Omental fat pad (tissue), 3 donors: ENCODE measurements at regions not wholly inside any gene's neighbourhood (a gene's known extent, or its start where the extent isn't known, plus 50 kb on each side); places are given as distances from the start of the nearest gene placed in this dataset.

Experiments used
- ATAC-seq: fragments of 150-250 bp; one replicate; pipeline ENCODE4 v1.9.1; 2016; ENCODE audit warnings: mild to moderate bottlenecking, moderate library complexity; ENCODE audit not compliant: low FRiP score
- DNase-seq: peaks from one replicate; pipeline ENCODE4 v3.0.0-alpha.2; 2019; ENCODE audit warnings: low spot score
- TF ChIP-seq, protein P1 (sequence below), 3 donors: fragments of 450-650 bp; IDR thresholded peaks; one replicate each; pipeline ENCODE4 v1.5.1; 2016 to 2017; ENCODE audit warnings: antibody characterized with exemption in 3 of 3, mild to moderate bottlenecking in 3 of 3, moderate library complexity in 2 of 3

- no peak for DNase-seq
- no peak for ATAC-seq
- TF ChIP-seq, protein P1, sequence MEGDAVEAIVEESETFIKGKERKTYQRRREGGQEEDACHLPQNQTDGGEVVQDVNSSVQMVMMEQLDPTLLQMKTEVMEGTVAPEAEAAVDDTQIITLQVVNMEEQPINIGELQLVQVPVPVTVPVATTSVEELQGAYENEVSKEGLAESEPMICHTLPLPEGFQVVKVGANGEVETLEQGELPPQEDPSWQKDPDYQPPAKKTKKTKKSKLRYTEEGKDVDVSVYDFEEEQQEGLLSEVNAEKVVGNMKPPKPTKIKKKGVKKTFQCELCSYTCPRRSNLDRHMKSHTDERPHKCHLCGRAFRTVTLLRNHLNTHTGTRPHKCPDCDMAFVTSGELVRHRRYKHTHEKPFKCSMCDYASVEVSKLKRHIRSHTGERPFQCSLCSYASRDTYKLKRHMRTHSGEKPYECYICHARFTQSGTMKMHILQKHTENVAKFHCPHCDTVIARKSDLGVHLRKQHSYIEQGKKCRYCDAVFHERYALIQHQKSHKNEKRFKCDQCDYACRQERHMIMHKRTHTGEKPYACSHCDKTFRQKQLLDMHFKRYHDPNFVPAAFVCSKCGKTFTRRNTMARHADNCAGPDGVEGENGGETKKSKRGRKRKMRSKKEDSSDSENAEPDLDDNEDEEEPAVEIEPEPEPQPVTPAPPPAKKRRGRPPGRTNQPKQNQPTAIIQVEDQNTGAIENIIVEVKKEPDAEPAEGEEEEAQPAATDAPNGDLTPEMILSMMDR (IDR thresholded peaks at IDR 0.05) = no peak
Measured at GRCh38 chr2:173493874-173494273, 139.2 kb downstream of the CDCA7 start.

DNA sequence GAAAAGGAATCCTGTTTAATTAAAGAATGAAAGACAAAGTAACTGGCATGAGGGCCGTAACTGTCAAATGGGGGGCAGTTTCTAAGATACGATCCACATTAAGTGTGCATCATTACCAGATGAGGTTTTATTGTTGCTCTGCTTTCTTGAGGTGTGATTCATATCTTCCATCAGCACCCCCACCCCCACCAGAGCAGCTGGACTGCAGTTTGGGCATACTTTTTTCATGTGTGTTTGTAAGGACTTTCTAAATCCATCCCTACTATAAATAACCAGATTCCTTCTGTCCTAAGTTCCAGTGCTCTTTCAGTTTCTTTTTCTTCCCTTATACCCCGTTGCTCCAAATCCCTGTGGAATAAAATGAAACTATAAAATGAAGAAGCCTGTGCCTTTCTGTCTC is 142.1 kb downstream of the CDCA7 start:
- ATAC-seq = no peak
- DNase-seq = no peak
- TF ChIP-seq, protein P1 (IDR thresholded peaks at IDR 0.05) = no peak

- TF ChIP-seq, protein P1 (IDR thresholded peaks at IDR 0.05) = no peak
- no peak for ATAC-seq
Measured at GRCh38 chr2:173500953-173501352, 146.3 kb downstream of the CDCA7 start.

GRCh38 chr2:173502296-173502695 is 147.6 kb downstream of the CDCA7 start:
- no peak for DNase-seq
- ATAC-seq = no peak
- TF ChIP-seq, protein P1 (IDR thresholded peaks at IDR 0.05) = no peak

More at GRCh38 chr2:173500953-173501352, 146.3 kb downstream of the CDCA7 start:
- no peak for DNase-seq

GRCh38 chr2:173511357-173511756 is 156.7 kb downstream of the CDCA7 start:
- ATAC-seq (no peak), DNase-seq (no peak)
- TF ChIP-seq, protein P1 (IDR thresholded peaks at IDR 0.05) = no peak

DNA sequence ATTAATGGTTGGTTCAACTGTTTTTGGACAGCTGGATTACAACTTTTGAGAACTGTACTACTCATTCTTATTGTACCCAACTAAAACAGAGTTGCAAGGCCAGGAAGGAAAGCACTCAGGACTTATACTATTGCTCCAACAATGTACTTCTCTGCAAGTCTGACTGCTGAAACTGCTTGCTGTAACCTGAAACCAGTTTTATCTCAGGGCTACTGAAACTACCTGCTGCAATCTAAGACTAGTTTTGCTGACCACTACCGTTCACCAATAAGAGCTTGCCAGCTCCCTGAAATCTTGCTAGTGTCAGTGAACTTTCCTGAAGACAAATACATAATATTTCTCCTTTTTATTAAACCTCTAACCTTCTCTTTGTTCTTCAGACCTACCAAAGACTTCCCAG is 157.3 kb downstream of the CDCA7 start:
- TF ChIP-seq, protein P1 (IDR thresholded peaks at IDR 0.05) = no peak
- DNase-seq (no peak), ATAC-seq (no peak)

GRCh38 chr2:173513107-173513727 is 158.5 kb downstream of the CDCA7 start:
- ATAC-seq (no peak), DNase-seq (no peak)
- TF ChIP-seq, protein P1 (IDR thresholded peaks at IDR 0.05) = no peak
